ENCODE measurements at regions not wholly inside any gene's neighbourhood (a gene's known extent, or its start where the extent isn't known, plus 50 kb on each side); places are given as distances from the start of the nearest gene placed in this dataset.

- WGBS, 2 donors (ENCODE audit: low coverage in 1 of 2): 71 to 77% methylated on average over 3 to 5 of the region's 5 CpGs
- Histone ChIP-seq H3K4me1 (no peaks in the 10 kb centered on the region), H3K27me3 (no peaks in the 10 kb centered on the region), H3K36me3 (no peaks in the 10 kb centered on the region), H3K27ac (no peak overlapping the region), H3K9me3 (peaks cover 0 to 7% of the 10 kb centered on the region in 2 donors), H3K4me3 (no peak overlapping the region)
- no peak for TF ChIP-seq POLR2A (IDR thresholded peaks at IDR 0.05)
- TF ChIP-seq, protein P1, sequence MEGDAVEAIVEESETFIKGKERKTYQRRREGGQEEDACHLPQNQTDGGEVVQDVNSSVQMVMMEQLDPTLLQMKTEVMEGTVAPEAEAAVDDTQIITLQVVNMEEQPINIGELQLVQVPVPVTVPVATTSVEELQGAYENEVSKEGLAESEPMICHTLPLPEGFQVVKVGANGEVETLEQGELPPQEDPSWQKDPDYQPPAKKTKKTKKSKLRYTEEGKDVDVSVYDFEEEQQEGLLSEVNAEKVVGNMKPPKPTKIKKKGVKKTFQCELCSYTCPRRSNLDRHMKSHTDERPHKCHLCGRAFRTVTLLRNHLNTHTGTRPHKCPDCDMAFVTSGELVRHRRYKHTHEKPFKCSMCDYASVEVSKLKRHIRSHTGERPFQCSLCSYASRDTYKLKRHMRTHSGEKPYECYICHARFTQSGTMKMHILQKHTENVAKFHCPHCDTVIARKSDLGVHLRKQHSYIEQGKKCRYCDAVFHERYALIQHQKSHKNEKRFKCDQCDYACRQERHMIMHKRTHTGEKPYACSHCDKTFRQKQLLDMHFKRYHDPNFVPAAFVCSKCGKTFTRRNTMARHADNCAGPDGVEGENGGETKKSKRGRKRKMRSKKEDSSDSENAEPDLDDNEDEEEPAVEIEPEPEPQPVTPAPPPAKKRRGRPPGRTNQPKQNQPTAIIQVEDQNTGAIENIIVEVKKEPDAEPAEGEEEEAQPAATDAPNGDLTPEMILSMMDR (IDR thresholded peaks at IDR 0.05): no peak
- no peak for TF ChIP-seq EP300 (IDR thresholded peaks at IDR 0.05; ENCODE audit: low read depth)
- TF ChIP-seq POLR2AphosphoS5 (IDR thresholded peaks at IDR 0.05): no peak
- in situ Hi-C loops (cut with MboI; ENCODE audit: low pct_ligation_motif_present in 1 of 4, low pct_unique_long_range_greater_than_20kb in 1 of 4, low sequenced_read_pairs in 3 of 4): no loop called here
- intact Hi-C loops (cut with DNase I; ENCODE audit: low total_unique reads): no loop called here
- no peak for DNase-seq
Observed at GRCh38 chr7:136728945-136729344, 139.5 kb upstream of the CHRM2 start.

GRCh38 chr7:136726460-136726859, 142.0 kb upstream of the CHRM2 start:
- intact Hi-C loops (cut with DNase I; ENCODE audit: low total_unique reads): no loop called here
- no peak overlapping the region for H3K4me3 ChIP-seq
- no peaks in the 10 kb centered on the region for H3K4me1 ChIP-seq
- no peaks in the 10 kb centered on the region for H3K27me3 ChIP-seq
- peaks cover 0 to 2% of the 10 kb centered on the region in 2 donors for H3K9me3 ChIP-seq
- 57 to 73% methylated on average over 2 of the region's 2 CpGs for WGBS, 2 donors (ENCODE audit: low coverage in 1 of 2)
- DNase-seq: no peak
- TF ChIP-seq POLR2A (IDR thresholded peaks at IDR 0.05): no peak
- TF ChIP-seq, protein P1 (IDR thresholded peaks at IDR 0.05): no peak
- TF ChIP-seq POLR2AphosphoS5 (IDR thresholded peaks at IDR 0.05): no peak
- TF ChIP-seq EP300 (IDR thresholded peaks at IDR 0.05; ENCODE audit: low read depth): no peak
- no peaks in the 10 kb centered on the region for H3K36me3 ChIP-seq
- H3K27ac ChIP-seq: no peak overlapping the region
- in situ Hi-C loops (cut with MboI; ENCODE audit: low pct_ligation_motif_present in 1 of 4, low pct_unique_long_range_greater_than_20kb in 1 of 4, low sequenced_read_pairs in 3 of 4): no loop called here

DNA sequence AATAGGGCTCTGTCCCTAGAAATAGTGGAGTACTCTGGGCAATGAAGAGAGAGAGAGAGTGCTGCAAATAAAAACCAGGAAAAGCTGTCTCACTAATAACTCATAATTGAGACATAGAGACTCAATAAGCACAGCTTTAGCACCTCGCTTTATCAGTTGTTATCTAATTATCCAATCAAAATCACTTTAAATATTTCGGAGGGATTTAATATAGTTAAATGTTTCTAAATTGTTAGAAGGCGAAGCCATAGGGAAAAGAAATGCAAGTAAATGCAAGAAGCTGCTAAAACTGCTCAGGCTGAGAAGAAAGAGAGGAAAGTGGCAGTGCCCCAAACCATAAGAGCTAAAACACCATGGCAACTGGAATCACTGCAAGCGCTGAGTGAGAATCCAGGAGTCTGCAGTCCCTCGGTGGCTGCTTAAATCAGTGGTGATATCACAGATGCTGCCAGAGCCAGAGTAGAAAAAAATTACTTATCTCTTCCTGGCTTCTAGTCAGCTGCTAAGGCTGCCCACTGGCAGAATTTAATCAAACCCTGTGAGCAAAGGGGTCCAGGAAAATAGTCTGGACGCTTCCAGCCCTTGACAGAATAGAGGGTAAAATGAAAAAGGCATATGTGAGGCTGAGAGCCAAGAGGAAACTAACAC, 150.4 kb upstream of the CHRM2 start:
- H3K27me3 ChIP-seq: no peaks in the 10 kb centered on the region
- intact Hi-C loops (cut with DNase I; ENCODE audit: low total_unique reads) (no loop called here), in situ Hi-C loops (cut with MboI; ENCODE audit: low pct_ligation_motif_present in 1 of 4, low pct_unique_long_range_greater_than_20kb in 1 of 4, low sequenced_read_pairs in 3 of 4) (no loop called here)
- H3K27ac ChIP-seq: no peak overlapping the region
- H3K4me3 ChIP-seq: no peak overlapping the region
- WGBS, 2 donors (ENCODE audit: low coverage in 1 of 2): 76 to 84% methylated on average over 3 to 6 of the region's 6 CpGs
- H3K4me1 ChIP-seq: no peaks in the 10 kb centered on the region
- H3K9me3 ChIP-seq: no peaks in the 10 kb centered on the region
- H3K36me3 ChIP-seq: no peaks in the 10 kb centered on the region
- TF ChIP-seq POLR2AphosphoS5 (IDR thresholded peaks at IDR 0.05): no peak
- TF ChIP-seq EP300 (IDR thresholded peaks at IDR 0.05; ENCODE audit: low read depth): no peak
- TF ChIP-seq, protein P1 (IDR thresholded peaks at IDR 0.05): no peak
- TF ChIP-seq POLR2A (IDR thresholded peaks at IDR 0.05): no peak
- no peak for DNase-seq

- no peak overlapping the region for H3K27ac ChIP-seq
- H3K9me3 ChIP-seq: no peaks in the 10 kb centered on the region
- H3K27me3 ChIP-seq: no peaks in the 10 kb centered on the region
- no peak for DNase-seq
- H3K36me3 ChIP-seq: no peaks in the 10 kb centered on the region
- no peaks in the 10 kb centered on the region for H3K4me1 ChIP-seq
- TF ChIP-seq, protein P1 (IDR thresholded peaks at IDR 0.05): no peak
- TF ChIP-seq POLR2AphosphoS5 (IDR thresholded peaks at IDR 0.05): no peak
- TF ChIP-seq POLR2A (IDR thresholded peaks at IDR 0.05): no peak
- TF ChIP-seq EP300 (IDR thresholded peaks at IDR 0.05; ENCODE audit: low read depth): no peak
- no peak overlapping the region for H3K4me3 ChIP-seq
- in situ Hi-C loops (cut with MboI; ENCODE audit: low pct_ligation_motif_present in 1 of 4, low pct_unique_long_range_greater_than_20kb in 1 of 4, low sequenced_read_pairs in 3 of 4) (no loop called here), intact Hi-C loops (cut with DNase I; ENCODE audit: low total_unique reads) (loop anchor here (1.0 kb wide), 1 partner anchor 10 kb away; no protein-coding TSS in a partner anchor)
- WGBS, 2 donors (ENCODE audit: low coverage in 1 of 2): 87 to 92% methylated on average over 2 to 3 of the region's 3 CpGs
Observed at GRCh38 chr7:136714062-136714461, 154.4 kb upstream of the CHRM2 start.

Measured in transverse colon (tissue), 4 donors.